Stomach (tissue), 4 donors: ENCODE measurements at regions not wholly inside any gene's neighbourhood (a gene's known extent, or its start where the extent isn't known, plus 50 kb on each side); places are given as distances from the start of the nearest gene placed in this dataset.

Experiments used
- CTCF ChIP-seq, 7 experiments: fragments of 450-650 bp in 4 of 7; fragments of 200-600 bp in 3 of 7; sonication (generic) in 3 of 7; IDR thresholded peaks; one replicate each; pipeline ENCODE4 v1.5.1; 2016 to 2019; ENCODE audit warnings: antibody characterized with exemption in 7 of 7, control low read depth in 2 of 7, mild to moderate bottlenecking in 1 of 7
- EP300 ChIP-seq: sonication (generic); formaldehyde crosslinking; IDR thresholded peaks from one replicate; pipeline ENCODE4 v1.6.1; 2017; ENCODE audit warnings: antibody characterized with exemption
- POLR2A ChIP-seq, 4 donors: fragments of 450-650 bp; IDR thresholded peaks; one replicate each; pipeline ENCODE4 v1.6.1; 2016; ENCODE audit warnings: antibody characterized with exemption in 4 of 4, control low read depth in 2 of 4, mild to moderate bottlenecking in 1 of 4, moderate library complexity in 1 of 4
- POLR2AphosphoS5 ChIP-seq, 3 donors: sonication (generic); formaldehyde crosslinking; IDR thresholded peaks; one replicate each; pipeline ENCODE4 v1.6.1; 2016; ENCODE audit warnings: antibody characterized with exemption in 3 of 3

GRCh38 chr4:165724786-165725185 lies 148.3 kb upstream of the TLL1 start:
- TF ChIP-seq POLR2A (IDR thresholded peaks at IDR 0.05) (no peak), CTCF (IDR thresholded peaks at IDR 0.05) (no peak), POLR2AphosphoS5 (IDR thresholded peaks at IDR 0.05) (no peak), EP300 (no peak)
